HG02870 (cell line): ENCODE measurements at regions not wholly inside any gene's neighbourhood (a gene's known extent, or its start where the extent isn't known, plus 50 kb on each side); places are given as distances from the start of the nearest gene placed in this dataset.
"Not testable (repeated sequence)": the region's sequence is repeated elsewhere in the genome, so short reads cannot be mapped to it uniquely, and the experiment has no call there.

Experiments used
- ATAC-seq: cut with Tn5 transposase; IDR thresholded peaks from one replicate; pipeline ENCODE4 v1.9.1; 2021; ENCODE audit warnings: mild to moderate bottlenecking, moderate library complexity; ENCODE audit not compliant: unreplicated experiment

DNA sequence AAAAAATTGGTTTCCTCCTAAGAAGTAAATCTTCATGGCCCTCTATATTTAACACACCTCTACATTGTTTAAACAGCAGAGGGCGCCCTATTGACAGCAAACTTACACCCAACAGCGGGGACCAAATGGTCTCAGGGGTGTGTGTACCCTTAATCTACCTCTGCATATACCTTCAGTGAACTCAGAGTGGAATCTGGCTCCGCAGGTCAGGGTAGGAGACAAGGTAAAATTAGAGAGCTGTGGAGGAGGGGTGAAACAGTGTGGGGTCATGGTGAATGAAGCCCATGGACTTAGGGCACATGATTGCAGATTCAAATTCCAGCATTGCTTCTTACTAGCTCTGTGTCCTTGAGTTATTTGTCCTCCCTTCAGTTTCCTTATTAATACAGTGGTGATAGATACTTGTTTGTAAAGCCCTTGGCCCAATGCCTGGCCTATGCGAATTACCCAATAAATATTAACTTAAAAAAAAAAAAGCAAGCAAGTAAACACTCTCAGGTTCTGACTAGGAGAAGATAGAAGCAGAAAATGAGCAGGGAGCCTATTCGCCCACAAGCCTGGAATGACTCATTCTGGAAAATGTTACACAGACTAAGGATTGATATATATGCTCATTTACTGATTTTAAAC is 122.9 kb downstream of the CAVIN4 start:
- no peak for ATAC-seq

DNA sequence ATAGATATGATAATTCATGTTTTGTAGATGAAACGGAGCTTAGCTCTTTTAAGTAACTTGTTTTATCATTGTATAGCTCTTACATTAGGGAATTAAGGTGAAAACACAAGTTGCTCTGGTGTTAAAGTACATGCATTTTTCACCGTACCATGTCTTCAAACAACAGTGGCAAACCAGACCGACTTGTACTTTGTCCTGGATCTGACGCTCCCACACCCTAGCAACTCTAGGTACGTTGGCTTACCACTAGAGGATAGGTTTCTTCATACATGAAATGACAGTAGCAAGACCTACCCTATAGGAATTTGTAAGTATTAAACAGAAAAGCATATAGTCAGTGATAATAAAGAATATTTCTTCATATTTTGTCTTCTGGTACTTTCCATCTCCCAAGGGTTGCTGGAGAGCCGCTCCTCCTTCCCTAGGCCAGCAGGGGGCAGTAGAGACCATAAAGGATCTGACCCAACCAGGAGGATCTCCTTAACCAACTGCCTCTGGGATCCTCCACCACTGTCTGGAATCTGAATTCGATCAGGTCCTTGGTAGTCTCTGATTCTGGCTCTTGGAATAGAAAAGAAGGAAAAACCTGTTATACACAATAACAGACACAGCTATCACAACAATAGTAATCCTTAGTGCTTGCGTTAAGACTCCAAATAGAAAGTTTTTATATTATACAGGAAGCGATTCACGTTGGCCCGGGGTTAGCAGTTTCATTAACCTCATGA is 136.7 kb downstream of the CAVIN4 start:
- peak; percentile 82 for ATAC-seq

DNA sequence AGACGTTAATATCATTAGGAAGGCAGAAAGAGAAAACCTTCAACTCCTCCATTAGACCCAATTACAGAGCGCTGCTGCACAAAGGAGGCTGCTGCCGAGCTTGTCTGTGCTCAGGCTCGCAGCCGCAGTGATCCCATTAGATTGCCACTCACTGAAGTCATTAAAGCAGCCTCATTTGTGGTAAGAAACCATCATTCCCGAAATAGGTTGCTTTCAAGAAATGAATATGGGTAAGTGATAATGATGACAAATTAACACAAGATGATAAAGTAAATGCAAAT is 137.2 kb downstream of the CAVIN4 start:
- no peak for ATAC-seq

DNA sequence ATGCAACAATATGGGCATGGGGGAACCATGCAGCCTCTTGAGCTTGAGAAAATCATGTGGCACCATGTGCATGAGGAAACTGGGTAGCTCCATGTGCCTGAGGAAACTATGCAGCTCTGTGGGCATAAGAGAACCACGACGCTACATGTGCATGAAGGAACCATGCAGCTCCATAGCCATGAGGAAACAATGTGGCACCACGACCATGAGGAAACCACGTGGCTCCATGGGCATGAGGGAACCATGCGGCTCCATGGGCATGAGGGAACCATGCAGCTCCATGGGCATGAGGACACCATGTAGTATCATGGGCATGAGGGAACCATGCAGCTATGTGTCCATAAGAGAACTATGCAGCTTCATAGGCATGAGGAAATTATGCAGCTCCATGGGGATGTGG is 140.8 kb downstream of the CAVIN4 start:
- ATAC-seq, result no peak

DNA sequence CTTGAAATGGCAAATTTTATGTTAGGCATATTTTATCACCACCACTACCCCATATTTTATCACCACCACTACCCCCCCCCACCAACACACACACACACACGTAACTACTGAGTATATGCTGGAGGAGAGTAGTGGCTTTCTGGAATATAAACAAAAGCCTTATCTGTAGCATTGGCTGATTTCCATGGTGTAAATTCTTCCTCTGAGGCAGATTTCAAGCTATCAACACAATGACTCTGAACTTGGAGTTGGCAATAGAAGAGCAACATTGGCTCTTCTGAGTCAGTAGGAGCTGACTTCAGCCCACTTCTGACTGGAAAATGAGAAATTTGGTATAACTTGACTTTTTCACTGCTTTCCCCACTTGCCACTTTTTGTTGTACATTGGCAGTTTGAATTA is 143.0 kb downstream of the CAVIN4 start:
- no peak for ATAC-seq

DNA sequence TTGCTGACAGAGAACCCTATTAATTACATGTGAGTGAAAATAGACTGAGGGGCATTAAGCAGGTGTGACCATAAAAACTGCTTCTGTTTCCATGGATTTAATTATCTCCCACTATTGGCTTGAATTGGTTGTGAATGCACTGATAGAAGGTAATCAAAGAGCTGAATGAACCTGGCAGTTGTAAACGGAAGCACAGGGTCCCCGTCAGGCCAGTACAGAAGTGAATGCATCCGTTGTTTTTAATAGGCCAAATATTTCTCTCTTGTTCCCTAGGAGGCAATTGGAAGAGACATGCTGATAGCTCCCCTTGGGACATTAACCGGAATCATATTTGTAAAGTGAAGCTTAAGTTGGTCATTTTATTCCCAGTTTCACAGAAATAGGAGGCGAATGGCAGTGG is 147.0 kb downstream of the CAVIN4 start:
- ATAC-seq, result no peak

DNA sequence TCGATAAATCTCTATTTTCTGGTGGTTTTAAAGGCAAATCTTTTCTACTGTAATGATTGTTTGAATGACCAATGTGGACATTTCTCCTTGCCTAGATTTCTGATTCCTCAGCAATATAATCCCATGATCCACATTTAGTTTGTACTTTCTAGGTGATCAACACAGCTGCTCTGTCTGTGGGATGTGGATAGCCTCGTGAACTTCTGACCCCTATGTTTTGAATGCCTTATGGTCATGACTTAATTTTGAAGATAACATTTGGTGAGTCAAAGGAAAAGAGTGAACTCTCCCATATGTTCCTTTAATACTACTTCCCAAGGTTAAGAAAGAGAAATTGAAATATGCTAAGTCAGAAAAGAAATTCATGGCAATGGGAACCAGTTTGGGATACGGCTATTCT is 147.5 kb downstream of the CAVIN4 start:
- ATAC-seq, result no peak

DNA sequence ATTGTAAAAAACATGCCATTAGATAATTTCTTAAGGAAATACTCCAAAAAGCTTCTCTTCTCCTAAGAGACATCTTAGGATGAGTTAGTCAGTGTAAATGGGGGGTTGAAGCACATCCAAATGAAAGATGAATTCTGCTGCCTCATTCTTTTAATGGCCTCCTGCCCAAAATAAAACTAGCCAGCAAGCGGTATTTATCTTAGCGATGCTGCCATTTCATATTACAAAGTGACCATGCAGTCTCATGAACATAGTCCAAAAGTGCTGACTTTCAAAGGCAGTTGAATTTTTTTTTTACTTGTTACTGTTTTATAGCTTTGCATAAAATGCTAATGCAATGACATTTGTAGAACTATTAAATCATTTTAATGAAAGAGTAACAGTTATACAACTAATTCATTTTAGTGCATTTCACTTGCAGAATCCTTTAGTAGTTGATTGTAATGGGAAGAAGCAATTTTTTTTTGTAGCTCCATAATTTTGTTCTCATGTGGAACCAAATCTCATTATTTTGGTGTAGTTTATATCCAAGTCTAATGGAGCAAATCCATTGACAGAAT is 151.5 kb downstream of the CAVIN4 start:
- ATAC-seq, result no peak

DNA sequence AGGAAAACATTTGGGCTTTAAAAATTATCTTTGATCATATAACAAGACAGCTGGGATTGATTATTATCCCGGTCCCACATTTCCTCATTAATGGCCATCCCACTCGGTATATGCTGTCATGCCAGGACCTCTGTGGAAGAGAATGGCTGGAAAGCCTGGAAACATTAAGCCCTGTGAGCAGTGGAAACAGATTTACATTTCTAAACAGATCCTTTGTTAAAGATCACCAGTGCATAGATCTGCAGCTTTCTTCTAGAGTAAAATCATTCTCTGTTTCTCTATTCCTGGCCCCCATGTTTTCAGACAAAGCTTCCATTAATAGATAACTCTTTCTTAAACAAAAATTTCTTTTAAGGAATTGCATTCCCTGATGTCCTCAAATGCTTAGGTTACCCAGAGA is 152.2 kb downstream of the CAVIN4 start:
- ATAC-seq, result no peak

DNA sequence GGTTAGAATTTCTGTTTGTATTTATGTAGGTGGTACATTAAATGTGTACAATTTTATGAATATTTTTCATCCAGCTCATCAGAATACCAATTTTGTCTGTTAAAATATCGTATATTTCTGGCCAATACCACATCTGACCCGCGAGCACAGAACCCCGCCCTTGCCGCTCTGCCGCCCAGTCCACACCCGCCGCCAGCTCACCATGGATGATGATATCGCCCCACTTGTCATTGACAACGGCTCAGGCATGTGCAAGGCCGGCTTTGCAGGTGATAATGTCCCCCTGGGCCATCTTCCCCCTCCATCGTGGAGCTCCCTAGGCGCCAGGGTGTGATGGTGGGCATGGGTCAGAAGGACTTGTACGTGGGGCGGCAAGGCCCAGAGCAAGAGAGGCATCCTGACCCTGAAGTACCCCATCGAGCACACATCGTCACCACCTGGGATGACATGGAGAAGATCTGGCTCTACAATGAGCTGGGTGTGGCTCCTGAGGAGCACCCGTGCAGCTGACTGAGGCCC is 153.2 kb downstream of the CAVIN4 start:
- no peak for ATAC-seq

DNA sequence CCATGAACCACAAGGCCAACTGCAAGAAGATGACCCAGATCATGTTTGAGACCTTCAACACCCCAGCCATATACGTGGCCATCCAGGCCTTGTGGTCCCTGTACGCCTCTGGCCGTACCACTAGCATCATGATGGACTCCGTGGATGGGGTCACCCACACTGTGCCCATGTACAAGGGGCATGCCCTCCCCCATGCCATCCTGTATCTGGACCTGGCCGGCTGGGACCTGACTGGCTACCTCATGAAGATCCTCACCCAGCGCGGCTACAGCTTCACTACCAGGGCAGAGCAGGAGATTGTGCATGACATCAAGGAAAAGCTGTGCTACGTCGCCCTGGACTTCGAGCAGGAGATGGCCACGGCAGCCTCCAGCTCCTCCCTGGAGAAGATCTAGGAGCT is 153.7 kb downstream of the CAVIN4 start:
- ATAC-seq, result no peak

DNA sequence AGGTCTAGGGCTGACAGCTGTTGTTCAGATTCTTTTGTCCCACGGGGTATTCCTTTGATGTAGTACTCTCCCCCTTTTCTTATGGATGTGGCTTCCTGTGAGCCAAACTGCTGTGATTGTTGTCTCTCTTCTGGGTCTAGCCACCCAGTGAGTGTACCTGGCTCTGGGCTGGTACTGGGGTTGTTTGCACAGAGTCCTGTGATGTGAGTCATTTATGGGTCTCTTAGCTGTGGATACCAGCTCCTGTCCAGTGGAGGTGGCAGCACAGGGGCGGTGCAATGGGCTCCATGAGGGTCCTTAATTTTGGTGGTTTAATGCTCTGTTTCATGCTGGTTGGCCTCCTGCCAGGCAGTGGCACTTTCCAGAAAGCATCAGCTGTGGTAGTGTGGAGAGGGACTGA is 161.3 kb downstream of the CAVIN4 start:
- no peak for ATAC-seq

DNA sequence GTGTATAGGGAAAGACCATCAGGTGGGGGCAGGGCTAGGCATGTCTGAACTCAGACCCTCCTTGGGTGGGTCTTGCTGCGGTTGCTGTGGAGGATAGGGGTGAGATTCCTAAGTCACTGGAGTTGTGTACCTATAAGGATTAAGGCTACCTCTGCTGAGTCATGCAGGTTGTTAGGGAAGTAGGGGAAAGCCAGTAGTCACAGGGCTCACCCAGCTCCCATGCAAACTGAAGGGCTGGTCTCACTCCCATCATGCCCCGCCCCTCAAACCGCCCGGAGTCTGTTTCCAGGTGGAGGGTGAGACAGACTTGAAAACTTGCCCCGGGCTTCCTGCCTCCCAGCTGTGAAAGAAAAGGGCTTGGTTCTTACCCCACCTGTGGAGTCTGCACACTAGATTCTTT is 161.8 kb downstream of the CAVIN4 start:
- no peak for ATAC-seq

DNA sequence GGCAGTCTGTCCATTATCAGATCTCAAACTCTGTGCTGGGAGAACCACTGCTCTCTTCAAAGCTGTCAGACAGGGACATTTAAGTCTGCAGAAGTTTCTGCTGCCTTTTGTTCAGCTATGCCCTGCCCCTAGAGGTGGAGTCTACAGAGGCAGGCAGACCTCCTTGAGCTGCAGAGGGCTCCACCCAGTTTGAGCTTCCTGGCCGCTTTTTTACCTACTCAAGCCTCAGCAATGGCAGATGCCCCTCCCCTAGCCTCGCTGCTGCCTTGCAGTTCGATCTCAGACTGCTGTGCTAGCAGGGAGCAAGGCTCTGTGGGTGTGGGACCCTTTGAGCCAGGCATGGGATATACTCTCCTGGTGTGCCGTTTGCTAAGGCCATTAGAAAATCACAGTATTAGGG is 171.1 kb downstream of the CAVIN4 start:
- not testable (repeated sequence) for ATAC-seq

DNA sequence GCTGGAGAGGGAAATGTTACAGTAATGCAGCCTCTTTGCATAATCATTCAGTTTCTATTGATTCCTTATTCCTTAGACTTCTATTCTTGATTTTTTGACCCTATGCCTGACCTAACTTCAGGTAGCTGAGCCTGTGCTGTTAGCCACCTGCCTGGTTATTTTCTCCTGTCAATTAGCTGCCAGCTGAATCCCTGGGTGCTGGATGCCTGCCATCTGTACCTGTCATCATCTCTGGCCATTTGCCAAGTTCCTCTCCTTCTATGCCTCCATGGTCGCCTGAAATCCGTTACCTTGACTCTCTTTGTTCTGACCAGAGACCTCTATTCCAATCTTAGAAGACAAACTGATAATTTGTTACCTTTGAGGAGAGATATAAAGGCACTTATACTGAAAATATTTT is 178.3 kb downstream of the CAVIN4 start:
- ATAC-seq, result no peak

DNA sequence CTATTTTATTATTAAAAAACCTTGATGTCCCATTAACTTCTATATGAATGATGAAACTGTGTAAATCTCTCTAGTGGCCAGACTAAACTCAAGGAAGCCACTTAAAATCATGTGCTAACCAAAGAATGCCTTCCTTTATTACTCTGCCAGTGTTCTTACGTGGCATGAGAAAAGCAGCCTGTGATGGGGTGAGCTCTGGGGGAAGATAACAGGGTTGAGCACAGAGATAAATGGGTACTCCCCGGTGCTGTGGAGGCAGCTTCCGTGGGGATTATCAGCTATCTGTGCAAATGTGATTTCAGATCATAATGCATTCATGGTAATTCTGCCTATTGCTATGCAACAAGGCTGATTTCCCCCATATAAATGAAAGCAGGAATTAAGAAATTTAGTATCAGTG is 181.3 kb downstream of the CAVIN4 start:
- no peak for ATAC-seq

DNA sequence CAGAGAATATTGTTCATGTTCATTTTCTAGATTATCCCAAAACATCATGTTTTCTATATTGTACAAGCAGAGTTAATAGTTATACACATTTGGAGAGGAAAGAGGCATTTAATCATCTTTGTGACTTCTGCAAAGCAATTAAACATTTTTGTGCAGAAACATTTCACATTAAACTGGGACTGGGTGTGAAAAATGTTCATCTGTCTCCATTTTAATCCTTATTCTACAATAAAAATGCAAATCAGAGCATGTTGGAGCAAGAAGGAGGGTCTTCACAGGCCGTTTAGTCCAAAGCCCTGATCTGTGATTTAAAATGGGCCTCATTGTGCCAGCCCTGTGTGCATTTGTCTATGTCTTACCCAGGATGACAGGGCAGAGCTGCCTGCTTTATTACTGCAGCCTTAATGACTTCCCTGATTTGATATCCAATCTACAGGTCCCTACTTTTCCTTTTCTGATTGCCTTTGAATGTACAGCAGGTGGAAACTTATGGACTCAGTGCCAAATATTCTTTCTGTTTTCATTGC is 183.5 kb downstream of the CAVIN4 start:
- no peak for ATAC-seq

DNA sequence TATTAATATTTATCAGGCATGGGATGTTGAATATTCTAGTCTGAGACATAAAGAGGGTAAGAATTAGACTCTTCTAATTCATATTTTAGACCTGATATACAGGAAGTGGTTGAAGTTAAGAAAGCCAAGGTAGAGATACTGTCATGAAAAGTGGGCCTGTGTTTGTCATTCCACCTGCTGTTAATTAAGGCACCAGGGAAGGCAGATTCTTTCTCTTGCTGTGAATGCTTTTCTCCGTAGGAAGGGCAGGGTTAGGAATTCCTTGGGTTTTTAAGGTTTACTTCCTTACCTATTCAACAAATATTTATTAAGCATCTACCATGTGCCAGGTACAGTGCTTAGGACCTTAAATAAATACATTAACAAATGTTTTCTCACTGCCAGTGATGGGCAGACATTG is 196.4 kb downstream of the CAVIN4 start:
- no peak for ATAC-seq

DNA sequence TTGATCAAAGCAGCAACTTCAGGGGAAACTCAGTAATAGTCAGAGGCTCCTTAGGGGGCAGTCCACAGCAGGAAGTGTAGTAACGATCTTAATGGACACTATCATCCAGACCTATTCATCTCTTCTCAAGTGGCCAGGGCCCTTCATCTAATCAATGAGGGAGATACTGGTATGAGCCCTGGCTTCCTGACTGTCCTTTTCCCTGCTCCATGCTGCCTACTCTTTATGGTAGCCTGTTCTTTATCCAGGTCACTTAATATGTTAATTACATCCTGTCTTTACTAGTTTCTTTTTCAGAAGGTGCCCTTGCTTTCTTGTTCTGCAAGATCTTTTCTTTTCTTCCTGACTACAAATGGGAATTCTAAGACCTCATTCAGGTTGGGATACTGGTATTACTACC is 197.1 kb downstream of the CAVIN4 start:
- ATAC-seq, result no peak

DNA sequence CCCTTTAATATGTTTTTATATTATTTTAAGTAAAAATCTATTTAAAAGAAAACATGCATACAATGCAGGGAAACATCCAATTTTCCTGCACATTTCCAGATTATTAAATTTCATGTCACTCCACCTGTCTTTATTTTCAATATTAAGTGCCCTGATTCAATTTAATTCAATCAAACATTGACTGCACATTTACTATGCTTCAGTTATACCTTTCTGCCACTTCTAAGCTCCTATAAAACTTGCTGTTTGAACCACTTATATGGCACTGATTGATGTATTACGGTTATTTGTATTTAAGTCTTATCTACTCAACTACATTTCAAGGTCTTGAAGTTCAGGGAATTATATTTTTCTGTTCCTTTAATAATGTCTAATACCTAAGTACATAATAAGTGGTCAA is 198.0 kb downstream of the CAVIN4 start:
- ATAC-seq, result no peak

DNA sequence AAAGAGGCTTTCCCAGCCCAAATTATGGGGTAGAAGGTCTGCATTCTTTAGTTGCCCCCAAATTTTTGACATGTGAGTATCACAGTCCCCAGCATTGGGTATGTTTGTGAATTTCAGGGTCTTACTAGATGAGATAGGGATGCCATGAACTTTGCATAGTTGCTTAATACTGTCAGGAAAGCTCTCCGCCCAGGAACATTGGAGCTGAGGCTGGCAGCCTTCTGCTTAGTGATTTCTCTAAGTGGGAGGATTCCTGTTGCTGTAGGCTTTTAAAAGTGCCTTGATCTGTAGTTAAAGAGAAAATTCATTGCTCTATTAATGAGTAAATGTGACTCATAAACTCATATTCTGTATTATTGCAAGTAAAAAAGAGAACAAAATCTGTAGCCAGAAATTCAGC is 206.9 kb downstream of the CAVIN4 start:
- ATAC-seq, result no peak

DNA sequence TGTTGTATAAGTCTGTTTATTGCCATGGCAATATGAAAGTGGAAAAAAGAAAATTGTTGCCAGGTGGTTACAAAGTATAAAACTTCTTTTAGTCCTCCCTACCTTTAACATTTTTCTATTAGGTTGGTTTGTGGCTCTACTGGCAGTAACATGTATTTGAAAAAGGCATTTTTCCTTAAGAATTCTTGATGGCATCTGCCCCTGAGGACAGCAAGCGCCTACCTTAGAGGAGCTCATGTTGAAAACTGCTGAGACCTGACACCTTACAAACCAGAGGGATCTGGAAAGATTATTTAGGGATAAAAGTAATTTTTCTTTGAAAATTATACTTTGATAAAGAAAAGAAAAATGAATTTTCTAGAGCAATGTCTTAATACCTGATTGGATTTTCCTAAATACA is 208.1 kb downstream of the CAVIN4 start:
- no peak for ATAC-seq
